ENCODE measurements at regions not wholly inside any gene's neighbourhood (a gene's known extent, or its start where the extent isn't known, plus 50 kb on each side); places are given as distances from the start of the nearest gene placed in this dataset.
A peak's percentile ranks its signal among the peaks of the same experiment; 100 is the strongest.

DNA sequence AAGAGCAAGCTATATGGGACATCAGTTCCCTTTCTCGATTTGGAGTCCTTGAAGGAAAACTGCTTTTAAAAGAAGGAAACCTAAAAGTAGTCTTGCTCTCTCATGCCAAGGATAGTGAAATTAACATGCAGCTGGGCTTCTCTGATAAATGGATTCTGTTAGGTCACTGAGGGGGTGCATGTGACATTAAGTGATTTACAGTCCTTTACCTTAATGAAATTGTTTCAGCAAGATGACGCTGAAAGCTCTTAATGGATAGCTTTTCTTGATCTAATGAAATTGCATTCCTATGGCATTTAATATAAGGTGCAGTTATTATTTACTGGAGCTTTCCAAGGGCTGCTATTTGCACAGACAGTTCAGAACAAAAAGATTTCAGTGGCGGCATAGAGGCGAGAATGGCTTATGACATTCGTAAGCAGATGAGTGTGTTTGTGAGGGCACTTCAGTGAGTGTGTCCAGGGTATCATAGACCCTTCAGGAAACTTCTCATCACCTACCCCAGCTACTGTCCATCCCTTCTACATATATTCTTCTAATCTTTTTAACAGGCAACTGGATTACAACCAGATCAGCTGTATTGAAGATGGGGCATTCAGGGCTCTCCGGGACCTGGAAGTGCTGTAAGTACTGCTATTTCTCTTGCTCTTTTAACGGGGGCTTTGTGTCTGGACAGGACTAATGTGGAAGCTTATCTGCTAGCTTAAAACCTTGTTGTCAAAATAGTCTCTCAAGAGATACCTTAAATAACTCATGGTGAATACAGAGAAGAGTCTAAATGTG is 219.9 kb upstream of the PACRGL start:
- TF ChIP-seq ISL1 (CRISPR knock-in tag; IDR thresholded peaks at IDR 0.05): peak; percentile 88
- TF ChIP-seq SNAI2 (CRISPR knock-in tag; IDR thresholded peaks at IDR 0.05): peak; percentile 65; the same call in 1 of the 2 replicates
- 0 out of 2 replicates have a peak, but pooled peaks have one; percentile 38 for TF ChIP-seq ZC3H10 (CRISPR knock-in tag; IDR thresholded peaks at IDR 0.05)
- TF ChIP-seq ESRRG (CRISPR knock-in tag; IDR thresholded peaks at IDR 0.05): no peak
- ATAC-seq: peak; percentile 35; the same call in 2 of the 3 replicates

DNA sequence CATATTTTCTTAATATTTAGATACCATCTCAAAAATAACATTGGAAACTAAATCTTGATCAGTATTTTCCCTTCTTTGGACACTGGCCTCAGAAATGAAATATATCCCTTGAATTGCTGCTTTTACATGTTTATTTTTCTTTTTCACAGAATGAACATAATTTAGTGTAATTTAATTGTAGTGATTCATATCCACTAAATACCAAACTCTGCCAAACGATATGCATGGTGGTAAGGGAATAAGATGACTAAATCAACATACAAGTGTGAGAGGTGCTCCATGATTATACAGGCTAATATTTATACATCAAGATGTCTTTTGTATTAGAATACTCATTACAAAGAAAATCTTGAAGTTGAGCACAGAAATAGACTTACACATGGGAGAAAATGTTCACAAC is 216.8 kb upstream of the PACRGL start:
- TF ChIP-seq ZNF565 (CRISPR knock-in tag; conservative IDR thresholded peaks at IDR 0.05; ENCODE audit: low read depth) (no peak), ISL1 (CRISPR knock-in tag; IDR thresholded peaks at IDR 0.05) (peak; percentile 39)
- TF ChIP-seq, protein P1, sequence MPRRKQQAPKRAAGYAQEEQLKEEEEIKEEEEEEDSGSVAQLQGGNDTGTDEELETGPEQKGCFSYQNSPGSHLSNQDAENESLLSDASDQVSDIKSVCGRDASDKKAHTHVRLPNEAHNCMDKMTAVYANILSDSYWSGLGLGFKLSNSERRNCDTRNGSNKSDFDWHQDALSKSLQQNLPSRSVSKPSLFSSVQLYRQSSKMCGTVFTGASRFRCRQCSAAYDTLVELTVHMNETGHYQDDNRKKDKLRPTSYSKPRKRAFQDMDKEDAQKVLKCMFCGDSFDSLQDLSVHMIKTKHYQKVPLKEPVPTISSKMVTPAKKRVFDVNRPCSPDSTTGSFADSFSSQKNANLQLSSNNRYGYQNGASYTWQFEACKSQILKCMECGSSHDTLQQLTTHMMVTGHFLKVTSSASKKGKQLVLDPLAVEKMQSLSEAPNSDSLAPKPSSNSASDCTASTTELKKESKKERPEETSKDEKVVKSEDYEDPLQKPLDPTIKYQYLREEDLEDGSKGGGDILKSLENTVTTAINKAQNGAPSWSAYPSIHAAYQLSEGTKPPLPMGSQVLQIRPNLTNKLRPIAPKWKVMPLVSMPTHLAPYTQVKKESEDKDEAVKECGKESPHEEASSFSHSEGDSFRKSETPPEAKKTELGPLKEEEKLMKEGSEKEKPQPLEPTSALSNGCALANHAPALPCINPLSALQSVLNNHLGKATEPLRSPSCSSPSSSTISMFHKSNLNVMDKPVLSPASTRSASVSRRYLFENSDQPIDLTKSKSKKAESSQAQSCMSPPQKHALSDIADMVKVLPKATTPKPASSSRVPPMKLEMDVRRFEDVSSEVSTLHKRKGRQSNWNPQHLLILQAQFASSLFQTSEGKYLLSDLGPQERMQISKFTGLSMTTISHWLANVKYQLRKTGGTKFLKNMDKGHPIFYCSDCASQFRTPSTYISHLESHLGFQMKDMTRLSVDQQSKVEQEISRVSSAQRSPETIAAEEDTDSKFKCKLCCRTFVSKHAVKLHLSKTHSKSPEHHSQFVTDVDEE (CRISPR knock-in tag; IDR thresholded peaks at IDR 0.05): no peak
- no peak for ATAC-seq

DNA sequence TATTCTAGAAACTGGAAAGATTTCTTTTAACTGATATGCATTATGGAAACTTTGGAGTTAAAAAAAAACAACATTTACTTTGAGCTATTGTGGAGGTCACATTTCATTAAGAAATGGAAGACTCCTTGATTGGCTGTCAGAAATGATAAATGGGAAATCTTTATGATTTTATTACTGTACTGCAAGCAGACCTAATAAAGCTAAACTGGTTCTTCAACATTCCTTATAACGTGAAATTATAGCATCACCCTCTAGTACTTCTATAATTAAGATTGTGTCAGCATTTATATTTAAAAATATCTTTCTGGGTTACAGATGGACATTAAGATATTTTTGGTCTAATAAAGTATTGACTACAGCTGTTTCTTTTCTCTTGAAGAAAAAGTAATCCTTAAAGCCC is 213.8 kb upstream of the PACRGL start:
- no peak for TF ChIP-seq ISL1 (CRISPR knock-in tag; IDR thresholded peaks at IDR 0.05)
- TF ChIP-seq, protein P2, sequence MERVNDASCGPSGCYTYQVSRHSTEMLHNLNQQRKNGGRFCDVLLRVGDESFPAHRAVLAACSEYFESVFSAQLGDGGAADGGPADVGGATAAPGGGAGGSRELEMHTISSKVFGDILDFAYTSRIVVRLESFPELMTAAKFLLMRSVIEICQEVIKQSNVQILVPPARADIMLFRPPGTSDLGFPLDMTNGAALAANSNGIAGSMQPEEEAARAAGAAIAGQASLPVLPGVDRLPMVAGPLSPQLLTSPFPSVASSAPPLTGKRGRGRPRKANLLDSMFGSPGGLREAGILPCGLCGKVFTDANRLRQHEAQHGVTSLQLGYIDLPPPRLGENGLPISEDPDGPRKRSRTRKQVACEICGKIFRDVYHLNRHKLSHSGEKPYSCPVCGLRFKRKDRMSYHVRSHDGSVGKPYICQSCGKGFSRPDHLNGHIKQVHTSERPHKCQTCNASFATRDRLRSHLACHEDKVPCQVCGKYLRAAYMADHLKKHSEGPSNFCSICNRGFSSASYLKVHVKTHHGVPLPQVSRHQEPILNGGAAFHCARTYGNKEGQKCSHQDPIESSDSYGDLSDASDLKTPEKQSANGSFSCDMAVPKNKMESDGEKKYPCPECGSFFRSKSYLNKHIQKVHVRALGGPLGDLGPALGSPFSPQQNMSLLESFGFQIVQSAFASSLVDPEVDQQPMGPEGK (CRISPR knock-in tag; IDR thresholded peaks at IDR 0.05; ENCODE audit: borderline replicate concordance): no peak
- TF ChIP-seq, protein P3, sequence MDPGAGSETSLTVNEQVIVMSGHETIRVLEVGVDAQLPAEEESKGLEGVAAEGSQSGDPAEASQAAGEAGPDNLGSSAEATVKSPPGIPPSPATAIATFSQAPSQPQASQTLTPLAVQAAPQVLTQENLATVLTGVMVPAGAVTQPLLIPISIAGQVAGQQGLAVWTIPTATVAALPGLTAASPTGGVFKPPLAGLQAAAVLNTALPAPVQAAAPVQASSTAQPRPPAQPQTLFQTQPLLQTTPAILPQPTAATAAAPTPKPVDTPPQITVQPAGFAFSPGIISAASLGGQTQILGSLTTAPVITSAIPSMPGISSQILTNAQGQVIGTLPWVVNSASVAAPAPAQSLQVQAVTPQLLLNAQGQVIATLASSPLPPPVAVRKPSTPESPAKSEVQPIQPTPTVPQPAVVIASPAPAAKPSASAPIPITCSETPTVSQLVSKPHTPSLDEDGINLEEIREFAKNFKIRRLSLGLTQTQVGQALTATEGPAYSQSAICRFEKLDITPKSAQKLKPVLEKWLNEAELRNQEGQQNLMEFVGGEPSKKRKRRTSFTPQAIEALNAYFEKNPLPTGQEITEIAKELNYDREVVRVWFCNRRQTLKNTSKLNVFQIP (CRISPR knock-in tag; IDR thresholded peaks at IDR 0.05; ENCODE audit: borderline replicate concordance, low read depth): no peak
- ATAC-seq: no peak

- no peak for TF ChIP-seq CSDC2 (CRISPR knock-in tag; IDR thresholded peaks at IDR 0.05)
- no peak for TF ChIP-seq ISL1 (CRISPR knock-in tag; IDR thresholded peaks at IDR 0.05)
- TF ChIP-seq ARNTL (CRISPR knock-in tag; IDR thresholded peaks at IDR 0.05; ENCODE audit: borderline replicate concordance, low read depth): no peak
- no peak for TF ChIP-seq PPARA (CRISPR knock-in tag; IDR thresholded peaks at IDR 0.05; ENCODE audit: borderline replicate concordance)
- TF ChIP-seq TCF4 (CRISPR knock-in tag; IDR thresholded peaks at IDR 0.05; ENCODE audit: borderline replicate concordance): no peak
- TF ChIP-seq TOX (CRISPR knock-in tag; IDR thresholded peaks at IDR 0.05; ENCODE audit: borderline replicate concordance): no peak
- TF ChIP-seq BACH2 (CRISPR knock-in tag; IDR thresholded peaks at IDR 0.05; ENCODE audit: borderline replicate concordance): no peak
- TF ChIP-seq ESRRG (CRISPR knock-in tag; IDR thresholded peaks at IDR 0.05): no peak
- no peak for TF ChIP-seq CSRNP3 (CRISPR knock-in tag; IDR thresholded peaks at IDR 0.05)
- TF ChIP-seq, protein P2 (CRISPR knock-in tag; IDR thresholded peaks at IDR 0.05; ENCODE audit: borderline replicate concordance): no peak
- no peak for TF ChIP-seq ZNF565 (CRISPR knock-in tag; conservative IDR thresholded peaks at IDR 0.05; ENCODE audit: low read depth)
- no peak for TF ChIP-seq GLIS3 (CRISPR knock-in tag; IDR thresholded peaks at IDR 0.05)
- TF ChIP-seq ZFP30 (CRISPR knock-in tag; IDR thresholded peaks at IDR 0.05): no peak
- no peak for TF ChIP-seq OSR1 (CRISPR knock-in tag; IDR thresholded peaks at IDR 0.05)
- TF ChIP-seq ZNF8 (CRISPR knock-in tag; IDR thresholded peaks at IDR 0.05): no peak; the same call in 1 of the 2 replicates
- no peak for TF ChIP-seq ZC3H10 (CRISPR knock-in tag; IDR thresholded peaks at IDR 0.05)
- TF ChIP-seq RARB (CRISPR knock-in tag; IDR thresholded peaks at IDR 0.05): no peak
- peak; percentile 42 for ATAC-seq
Observed at GRCh38 chr4:20487446-20487845, 212.8 kb upstream of the PACRGL start.
